ENCODE measurements at regions not wholly inside any gene's neighbourhood (a gene's known extent, or its start where the extent isn't known, plus 50 kb on each side); places are given as distances from the start of the nearest gene placed in this dataset.

- Histone ChIP-seq H3K27ac (ENCODE audit: low read depth) (no peak overlapping the region), H3K4me1 (ENCODE audit: insufficient read depth) (no peaks in the 10 kb centered on the region), H3K4me3 (no peak overlapping the region), H3K4me2 (no peak overlapping the region), H3K79me2 (replicated peaks; ENCODE audit: insufficient read depth) (no peaks in the 10 kb centered on the region), H3K36me3 (ENCODE audit: insufficient read depth) (no peaks in the 10 kb centered on the region), H3K27me3 (ENCODE audit: insufficient read depth) (no peaks in the 10 kb centered on the region), H2AFZ (no peak overlapping the region), H4K20me1 (replicated peaks; ENCODE audit: insufficient read depth) (no peaks in the 10 kb centered on the region), H3K9me2 (ENCODE audit: insufficient read depth) (no peaks in the 10 kb centered on the region), H3F3A (replicated peaks; ENCODE audit: low read depth) (no peaks in the 10 kb centered on the region)
- Mint-ChIP-seq H3K4me3 (no peak overlapping the region), H3K27ac (no peak overlapping the region), H3K4me1 (no peaks in the 10 kb centered on the region), H3K9me3 (no peaks in the 10 kb centered on the region), H3K36me3 (ENCODE audit: low read depth) (no peaks in the 10 kb centered on the region), H3K27me3 (ENCODE audit: insufficient read depth, low read depth, poor library complexity) (no peaks in the 10 kb centered on the region)
- DNase-seq (ENCODE audit: low spot score), result no peak
- ATAC-seq, result no peak
- TF ChIP-seq STAT1 (IDR thresholded peaks at IDR 0.05; ENCODE audit: unreplicated experiment) (no peak), ZNF114 (CRISPR knock-in tag; IDR thresholded peaks at IDR 0.05) (no peak), REST (IDR thresholded peaks at IDR 0.05; ENCODE audit: unreplicated experiment) (no peak), POLR2AphosphoS5 (IDR thresholded peaks at IDR 0.05; ENCODE audit: low read depth) (no peak), EZH2phosphoT487 (IDR thresholded peaks at IDR 0.05; ENCODE audit: unreplicated experiment) (no peak), CTCF (conservative IDR thresholded peaks at IDR 0.05; ENCODE audit: low read depth in 2 of 2) (no peak), ZNF462 (CRISPR knock-in tag; IDR thresholded peaks at IDR 0.05) (no peak), NANOG (IDR thresholded peaks at IDR 0.05; ENCODE audit: borderline replicate concordance) (no peak), CREB1 (CRISPR knock-in tag; IDR thresholded peaks at IDR 0.05; ENCODE audit: low read depth) (no peak), ZNF331 (CRISPR knock-in tag; IDR thresholded peaks at IDR 0.05; ENCODE audit: low read depth) (no peak), JUNB (IDR thresholded peaks at IDR 0.05; ENCODE audit: unreplicated experiment) (no peak), ETS1 (IDR thresholded peaks at IDR 0.05) (no peak)
Observed at GRCh38 chrX:139112432-139112831, 400.9 kb upstream of the FGF13 start.
